HG02623 (cell line): ENCODE measurements at regions not wholly inside any gene's neighbourhood (a gene's known extent, or its start where the extent isn't known, plus 50 kb on each side); places are given as distances from the start of the nearest gene placed in this dataset.

Experiments used
- ATAC-seq: cut with Tn5 transposase; IDR thresholded peaks from one replicate; pipeline ENCODE4 v1.9.1; 2021; ENCODE audit warnings: moderate library complexity; ENCODE audit not compliant: unreplicated experiment

DNA sequence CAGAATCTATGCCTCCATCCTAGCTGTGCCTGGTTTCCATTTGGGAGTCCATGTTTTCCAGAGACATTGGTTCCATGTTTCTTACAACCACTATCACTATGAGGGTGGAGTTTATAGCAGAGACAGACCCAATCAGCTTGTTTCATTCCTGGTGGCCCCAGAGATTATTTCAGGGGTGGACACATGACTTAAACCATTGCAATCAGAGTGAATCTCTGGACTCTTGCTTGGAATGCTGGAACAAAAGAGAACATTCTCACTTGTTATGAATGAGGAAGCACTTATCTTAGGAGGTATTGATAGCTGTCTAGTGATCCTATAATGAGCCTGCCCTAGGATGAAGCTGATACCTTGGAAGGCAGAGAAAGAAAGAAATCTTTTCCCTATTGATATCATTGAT, 250.3 kb downstream of the ATG4C start:
- no peak for ATAC-seq

DNA sequence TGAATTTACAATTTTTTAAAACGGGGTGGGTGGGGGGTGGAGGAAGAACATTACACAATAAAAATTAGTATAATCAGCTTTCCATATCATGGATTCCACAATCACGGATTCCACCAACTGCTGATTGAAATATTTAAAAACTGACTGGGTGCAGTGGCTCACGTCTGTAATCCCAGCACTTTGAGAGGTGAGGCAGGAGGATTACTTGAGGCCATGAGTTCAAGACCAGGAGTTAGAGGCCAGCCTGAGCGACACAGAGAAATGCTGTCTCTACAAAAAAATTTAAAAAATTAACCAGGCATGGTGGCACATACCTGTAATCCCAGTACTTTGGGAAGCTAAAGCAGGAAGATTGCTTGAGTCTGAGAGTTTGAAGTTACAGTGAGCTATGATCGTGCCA, 254.7 kb downstream of the ATG4C start:
- ATAC-seq, result no peak

DNA sequence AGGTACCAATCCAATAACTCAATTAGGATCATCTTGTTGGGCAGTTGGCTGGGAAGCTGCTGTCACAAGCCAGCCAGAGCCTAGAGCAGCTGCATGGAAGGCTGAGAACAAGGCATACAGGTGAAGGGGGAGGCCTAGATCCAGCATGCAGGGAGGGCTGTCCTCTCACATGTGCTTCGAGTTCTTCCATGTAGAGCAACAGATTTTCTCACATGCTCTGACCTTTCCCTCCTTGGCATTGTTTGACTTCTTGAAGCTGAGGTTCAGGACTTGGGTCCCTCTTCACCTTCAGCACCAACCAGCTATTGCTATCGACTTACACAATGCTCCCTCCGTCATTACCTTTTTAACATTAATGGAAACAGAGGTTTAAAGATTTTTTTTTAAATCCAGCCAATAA, 257.7 kb downstream of the ATG4C start:
- ATAC-seq, result no peak

DNA sequence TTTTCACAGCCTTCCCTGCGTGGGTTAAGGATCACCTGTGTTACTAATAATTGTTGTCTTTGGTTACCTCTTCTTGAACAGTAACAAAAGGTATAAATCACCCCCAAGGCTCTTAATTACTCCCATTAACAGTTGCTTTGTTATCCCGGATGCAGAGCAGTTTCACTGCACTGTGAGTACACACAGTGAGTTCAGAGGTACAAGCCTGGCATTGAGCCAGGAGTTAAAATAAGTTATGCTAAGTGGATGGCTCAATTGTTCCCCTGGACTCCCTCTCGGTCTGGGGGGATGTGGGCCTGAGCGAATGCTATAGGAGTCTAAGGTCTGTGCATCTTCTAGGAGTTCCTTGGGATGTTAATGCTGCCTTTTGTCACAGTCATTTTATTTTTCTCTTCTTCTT, 258.3 kb downstream of the ATG4C start:
- ATAC-seq, result no peak

DNA sequence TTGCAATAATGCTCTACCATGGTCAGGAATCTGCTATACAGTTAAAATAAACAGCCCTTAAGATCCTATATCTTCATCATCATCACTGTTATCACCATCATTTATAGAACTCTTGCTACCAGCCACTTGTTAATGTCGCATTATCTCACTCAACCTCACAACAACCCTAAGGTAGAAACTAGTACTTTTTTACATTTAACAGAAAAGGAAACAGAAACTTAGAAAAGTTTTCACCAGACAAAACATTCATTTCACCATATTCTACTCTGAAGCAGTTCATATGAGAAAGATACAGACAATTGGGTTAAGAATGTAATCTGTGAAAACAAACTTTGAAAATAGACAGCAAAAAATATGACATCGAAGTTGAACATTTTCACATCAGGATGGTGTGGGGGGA, 262.6 kb downstream of the ATG4C start:
- no peak for ATAC-seq

DNA sequence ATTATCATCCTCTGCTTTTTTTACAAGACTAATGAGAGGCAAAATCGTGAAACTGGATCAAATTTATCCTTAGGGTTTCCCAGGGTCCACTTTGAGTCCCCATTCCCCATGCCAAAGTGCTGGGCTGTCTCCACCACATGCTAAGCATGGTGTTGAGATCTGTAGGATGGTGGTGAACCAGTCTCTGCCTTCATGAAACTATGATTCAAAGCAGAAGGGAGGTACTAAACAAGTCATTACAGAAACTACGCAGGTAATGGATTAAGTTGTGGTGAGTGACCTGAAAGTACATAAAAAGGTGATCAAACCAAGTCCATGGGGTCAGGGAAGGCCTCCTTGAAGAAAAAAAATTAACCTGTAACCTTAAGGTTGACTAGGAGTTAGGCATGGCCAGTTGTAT, 265.2 kb downstream of the ATG4C start:
- ATAC-seq, result no peak

DNA sequence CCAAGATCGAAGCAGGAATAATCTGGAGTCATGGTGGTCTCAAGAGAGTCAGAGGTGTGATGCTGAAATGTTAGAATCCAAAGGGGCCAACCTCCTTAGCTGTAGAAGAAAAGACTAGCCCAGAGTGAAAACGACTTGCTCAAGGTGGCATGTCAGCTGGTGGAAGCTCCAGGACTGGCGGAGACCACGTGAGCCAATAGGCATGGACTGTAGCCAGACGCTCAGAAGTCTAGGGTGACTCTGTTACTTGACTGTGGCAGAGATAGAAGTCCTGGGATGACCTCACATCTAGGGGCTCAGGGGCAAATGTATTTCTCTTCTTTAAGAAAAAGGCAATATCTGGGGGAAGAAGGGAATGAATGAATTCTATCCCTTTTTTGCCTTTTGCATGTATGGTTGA, 267.4 kb downstream of the ATG4C start:
- ATAC-seq, result no peak

DNA sequence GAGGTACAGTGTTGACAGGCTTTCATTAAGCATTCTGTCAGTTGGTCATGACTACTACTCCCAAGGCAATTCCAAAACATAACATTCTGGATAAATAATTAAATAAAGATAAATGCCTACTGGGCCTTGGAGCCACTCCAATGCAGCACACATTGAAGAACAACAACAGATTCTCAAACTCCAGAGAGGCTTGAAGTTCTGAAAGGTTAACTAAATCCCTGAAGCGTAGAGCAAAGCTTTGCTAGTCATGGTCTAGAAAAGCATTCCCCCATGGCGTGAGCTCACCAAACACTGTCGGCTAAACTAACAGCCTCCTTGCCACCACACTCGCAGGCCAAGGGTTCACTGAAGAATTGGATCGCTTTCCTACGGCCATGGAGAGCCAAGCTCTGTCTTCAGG, 268.0 kb downstream of the ATG4C start:
- no peak for ATAC-seq

DNA sequence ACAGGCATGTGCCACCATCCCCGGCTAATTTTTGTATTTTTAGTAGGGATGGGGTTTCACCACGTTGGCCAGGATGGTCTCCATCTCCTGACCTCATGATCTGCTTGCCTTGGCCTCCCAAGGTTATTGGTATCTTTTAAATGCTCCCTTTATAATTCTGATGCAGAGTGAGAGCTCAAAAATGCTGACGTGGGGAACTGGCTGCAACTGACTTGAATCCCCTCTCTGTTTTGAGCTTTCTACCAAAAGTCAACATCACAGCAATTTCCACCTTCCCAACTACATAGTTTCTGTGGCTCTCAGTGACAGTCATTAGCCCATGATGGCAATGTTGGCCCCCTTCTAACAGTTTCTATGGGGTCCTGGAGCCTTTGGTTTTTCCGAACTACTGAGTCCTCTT, 268.2 kb upstream of the FOXD3 start:
- no peak for ATAC-seq

DNA sequence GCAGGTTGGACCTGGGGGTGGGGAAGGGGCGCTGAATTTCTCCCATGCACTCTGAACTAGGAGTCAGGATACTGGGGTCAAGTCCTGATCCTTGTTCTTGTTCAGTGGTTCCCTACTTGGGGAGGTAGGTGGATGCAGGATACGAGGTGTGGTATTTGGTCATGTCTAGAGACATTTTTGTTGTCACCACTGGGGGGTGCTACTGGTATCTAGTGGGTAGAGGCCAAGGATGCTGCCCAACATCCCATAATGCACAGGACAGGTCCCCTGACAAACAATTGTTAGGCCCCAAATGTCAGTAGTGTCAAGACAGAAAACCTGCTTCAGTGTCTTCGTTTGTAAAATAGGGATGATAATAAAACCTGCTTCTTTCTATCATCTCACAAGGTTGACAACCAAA, 259.0 kb upstream of the FOXD3 start:
- no peak for ATAC-seq

DNA sequence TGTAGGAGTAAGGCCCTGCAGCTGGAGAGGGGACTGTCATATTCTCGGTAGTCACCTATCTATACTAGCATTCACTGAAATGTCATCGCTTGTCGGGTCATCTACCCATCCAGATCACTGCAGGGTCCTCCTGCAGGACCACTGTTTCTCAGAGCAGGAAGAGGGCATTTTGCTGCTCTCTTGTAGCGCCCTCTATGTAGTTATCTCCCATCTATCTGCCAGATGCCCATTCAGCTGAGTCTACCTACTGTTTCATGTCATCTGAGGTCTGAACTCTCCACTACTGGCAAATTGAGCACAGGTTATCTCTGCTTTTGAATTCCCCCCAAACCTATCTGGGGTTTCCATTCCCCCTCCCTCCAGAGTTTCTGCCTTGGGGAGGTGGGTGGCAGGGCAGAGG, 258.2 kb upstream of the FOXD3 start:
- no peak for ATAC-seq

DNA sequence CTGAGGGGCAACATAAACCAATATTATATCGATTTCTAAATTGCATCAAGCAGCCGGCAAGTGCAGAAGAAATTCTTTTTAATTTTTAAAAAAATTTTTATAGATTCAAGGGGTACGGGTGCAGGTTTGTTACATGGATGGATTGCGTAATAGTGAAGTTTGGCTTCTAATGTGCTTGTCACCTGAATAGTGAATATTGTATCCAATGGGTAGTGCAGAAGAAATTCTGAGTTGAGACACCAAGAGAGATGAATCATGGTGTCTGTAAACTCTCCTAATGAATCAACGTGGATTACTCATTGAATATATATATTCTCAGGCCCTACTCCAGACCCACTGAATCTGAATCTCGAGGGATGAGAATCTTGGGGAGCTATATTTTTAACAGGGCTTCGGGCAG, 253.7 kb upstream of the FOXD3 start:
- no peak for ATAC-seq

DNA sequence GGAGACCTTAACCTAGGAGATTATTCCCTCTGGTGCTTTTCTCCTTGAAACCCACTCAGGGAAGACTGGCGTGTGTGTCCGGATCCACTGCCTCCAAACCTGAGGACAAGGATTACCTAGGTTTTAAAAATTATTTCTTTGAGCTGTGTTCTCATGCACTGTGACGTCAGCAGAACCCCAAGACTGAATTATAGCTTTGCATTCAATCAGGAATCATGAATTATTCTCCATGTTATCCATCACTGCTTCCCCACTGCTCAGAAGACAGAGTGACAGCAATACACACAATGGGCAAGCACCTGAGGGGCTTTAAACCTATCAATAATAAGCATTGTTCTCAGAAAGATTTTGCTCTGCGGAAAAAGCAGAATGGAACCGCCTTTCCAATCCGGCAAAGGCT, 253.2 kb upstream of the FOXD3 start:
- ATAC-seq, result no peak

DNA sequence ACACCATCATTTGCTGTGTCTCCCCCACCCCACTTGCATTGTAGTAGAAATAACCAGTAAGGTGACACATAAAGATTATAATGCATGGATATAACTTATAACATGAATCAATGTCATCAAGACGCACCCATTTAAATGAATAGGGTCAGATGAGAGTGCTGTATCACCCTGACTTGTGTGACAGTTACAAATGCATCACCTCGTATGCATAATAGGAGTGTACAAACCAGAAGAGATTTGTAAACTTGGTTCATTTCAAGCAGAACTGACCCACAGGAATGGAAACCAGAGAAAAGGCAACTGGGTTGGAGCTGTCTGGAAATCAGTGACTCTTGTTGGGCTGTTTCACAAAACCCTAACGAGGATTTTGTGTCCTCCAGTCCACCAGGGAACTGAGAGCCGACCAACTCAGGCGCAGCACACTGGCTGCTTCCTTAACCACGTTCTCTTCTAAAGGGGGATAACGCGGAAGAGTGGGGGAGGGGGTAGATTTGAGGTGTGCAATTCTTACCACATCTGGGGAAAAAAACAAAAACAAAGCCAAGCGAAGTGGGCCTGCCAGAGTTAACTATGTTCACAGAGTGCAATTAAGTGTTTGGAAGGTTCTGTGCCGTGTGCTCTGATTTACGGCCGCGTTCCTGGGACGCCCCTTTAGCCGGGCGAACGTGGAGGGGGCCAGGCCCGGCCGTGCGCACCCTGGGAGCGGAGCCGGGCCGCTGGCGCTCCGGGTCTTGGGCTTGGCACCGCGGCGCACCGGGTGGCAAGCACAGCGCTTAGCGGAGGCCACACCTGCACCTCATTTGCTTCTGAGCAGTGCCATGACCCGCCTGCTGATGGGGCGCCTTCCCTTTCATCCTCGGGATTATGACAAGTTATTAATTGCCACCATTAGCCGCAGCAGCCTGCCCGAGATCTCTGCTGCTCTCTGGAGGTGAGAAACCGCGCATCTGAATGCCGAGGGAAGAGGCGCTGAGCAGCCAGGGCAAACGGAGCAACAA, 248.8 kb upstream of the FOXD3 start:
- no peak for ATAC-seq

DNA sequence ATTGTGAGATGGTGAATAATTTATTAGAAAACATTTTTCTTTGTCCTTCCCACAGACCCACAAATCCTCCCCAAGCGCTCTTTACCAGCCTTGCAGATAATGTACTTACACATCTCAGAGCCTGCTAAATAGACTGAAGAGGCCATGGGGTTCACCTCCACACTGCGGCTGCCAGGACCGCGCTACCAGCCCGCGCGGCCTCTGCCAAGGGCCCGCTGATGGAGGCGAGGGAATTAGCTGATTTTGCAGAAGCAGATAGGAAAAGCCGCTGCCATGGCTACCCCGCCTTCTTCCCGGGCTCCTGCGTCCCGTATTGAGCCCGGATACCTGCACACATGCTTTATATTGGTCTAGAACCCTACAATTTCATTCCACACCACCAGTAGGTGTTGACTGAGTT, 248.0 kb upstream of the FOXD3 start:
- no peak for ATAC-seq

DNA sequence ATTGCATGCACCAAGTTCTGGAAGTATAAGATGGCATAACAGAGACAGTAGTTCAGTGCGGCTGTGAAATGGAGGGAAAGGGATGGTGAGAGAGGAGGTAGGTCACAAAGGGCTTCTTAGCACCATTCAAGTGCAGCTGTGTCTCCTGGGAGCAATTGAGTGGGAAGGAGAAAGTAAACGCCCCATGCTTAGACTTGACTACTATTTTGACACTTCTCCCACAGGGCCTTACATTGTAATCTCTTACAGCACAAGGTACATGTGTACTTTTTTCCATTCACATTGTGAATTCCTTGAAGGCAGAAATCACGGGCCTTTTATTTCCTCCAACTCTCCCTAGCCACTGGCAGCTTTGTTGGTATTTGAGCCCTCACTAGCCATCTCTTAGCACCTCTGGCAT, 239.6 kb upstream of the FOXD3 start:
- ATAC-seq, result no peak

DNA sequence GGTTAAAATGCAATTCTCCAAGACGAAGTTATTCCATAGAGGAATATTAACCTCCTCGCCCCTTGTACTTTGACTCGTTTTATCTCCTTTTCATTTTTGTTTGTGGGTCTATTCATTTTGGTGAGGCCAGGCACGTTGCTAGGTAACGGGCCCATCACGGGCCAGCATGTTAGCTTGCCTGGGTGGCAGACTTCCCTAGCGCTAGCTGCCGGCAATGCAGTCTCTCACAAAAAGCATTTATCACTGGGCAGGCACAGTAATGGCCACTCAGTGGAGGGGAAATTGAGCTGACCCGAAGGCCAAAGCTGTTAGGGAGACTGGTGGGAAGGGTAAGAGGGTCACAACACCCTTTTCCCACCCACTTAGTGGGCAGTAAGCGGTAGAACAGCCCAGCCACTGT, 234.4 kb upstream of the FOXD3 start:
- ATAC-seq, result no peak

DNA sequence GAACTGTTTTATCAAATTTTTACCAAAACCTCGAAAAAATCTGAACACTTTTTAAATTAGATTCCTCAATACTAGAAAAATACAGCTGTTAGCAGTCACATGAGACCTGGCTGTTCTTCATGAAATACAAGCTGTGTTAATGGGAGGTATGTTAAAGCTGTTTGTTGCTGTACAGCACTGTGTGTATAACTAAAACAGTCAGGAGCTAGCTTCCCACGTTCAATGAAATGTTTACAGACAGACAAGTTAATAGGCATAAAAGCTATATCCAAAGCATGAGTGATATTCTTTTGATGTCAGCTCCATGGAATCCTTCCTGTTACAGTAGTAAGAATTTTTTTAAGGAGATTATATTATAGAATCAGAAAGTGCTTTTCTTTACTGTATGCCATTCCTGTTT, 223.2 kb upstream of the FOXD3 start:
- no peak for ATAC-seq

DNA sequence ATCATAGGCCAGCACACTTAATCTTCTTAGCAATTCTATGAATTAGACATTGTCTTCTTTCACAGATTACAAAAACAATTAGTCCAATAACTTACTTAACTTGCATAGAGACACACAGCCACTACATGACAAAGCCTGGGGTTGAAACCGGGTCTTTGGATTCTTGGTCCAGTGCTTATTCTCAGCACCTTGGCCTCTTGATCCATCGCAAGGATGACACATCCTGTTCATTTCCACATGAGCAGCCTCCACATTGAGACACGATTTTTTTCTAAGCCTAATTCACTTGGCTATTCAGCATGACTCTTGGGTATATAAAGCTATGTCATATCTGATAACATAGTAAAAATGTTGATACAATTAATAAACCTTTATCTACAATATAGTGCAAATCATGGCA, 221.0 kb upstream of the FOXD3 start:
- no peak for ATAC-seq

DNA sequence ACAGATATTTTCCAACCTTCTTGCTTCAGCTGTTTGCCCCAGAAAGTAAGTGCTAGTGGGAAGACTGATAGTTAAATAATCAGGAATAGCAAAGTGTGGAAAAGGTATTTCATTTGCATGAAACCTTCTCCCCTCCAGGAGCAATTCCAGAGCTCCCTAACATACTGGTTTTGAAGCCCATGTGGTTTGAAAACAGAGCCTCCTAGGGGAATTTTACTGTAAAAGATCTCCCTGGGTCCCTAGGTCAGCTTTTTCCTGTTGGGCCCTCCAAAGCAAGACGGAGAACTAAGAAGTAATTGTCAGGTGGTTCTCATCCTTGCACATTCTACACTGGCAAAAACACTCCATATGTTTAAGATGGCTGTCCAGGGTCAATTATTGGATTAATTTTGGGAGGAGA, 218.7 kb upstream of the FOXD3 start:
- ATAC-seq, result no peak

DNA sequence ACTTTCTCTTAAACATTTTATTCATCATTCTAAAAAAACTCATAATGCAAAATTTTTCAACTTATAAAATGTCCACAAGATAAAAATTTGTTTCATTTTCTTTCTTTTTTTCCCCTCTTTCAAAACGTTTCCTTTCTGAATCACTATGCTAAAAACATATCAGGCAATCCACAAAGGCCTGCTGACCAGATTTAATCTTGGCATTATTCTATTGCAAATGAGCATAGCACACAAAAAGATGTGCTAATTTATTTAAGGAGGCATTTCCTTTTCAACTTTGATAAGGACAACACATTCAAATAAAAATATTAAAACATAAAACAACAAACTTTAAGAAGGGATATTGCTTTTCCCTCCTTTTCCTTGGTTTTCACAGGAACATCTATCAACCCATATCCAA, 215.3 kb upstream of the FOXD3 start:
- no peak for ATAC-seq

DNA sequence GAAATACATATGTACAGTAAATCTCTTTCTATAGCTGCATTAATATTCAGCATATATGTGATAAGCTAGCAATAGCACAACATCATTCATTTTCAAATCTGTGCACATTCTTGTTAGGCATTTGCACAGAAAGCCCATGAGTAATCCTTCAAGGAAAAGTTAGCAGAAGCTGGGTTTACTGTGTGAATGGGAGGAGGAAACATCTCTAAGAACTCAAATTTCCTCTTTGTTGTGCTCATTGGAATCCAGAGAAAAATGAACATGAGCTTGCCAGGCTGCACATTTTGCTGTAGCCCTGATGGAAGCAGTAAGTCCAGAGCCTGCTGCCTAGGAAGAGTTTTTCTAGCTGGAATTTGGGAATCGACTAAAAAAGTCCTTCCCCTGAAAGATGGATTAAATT, 214.2 kb upstream of the FOXD3 start:
- no peak for ATAC-seq
